CD14-positive monocyte (primary cell): ENCODE measurements at regions not wholly inside any gene's neighbourhood (a gene's known extent, or its start where the extent isn't known, plus 50 kb on each side); places are given as distances from the start of the nearest gene placed in this dataset.
A peak's percentile ranks its signal among the peaks of the same experiment; 100 is the strongest.

Source experiments
- DNase-seq, 3 donors: peaks; one replicate each; pipeline ENCODE4 v3.0.0-alpha.2; 2011 to 2022
- H2AFZ ChIP-seq: 2 replicates; pipeline ENCODE4 v1.6.0; 2012; ENCODE audit warnings: mild to moderate bottlenecking, low read depth, low read length, inconsistent platforms; ENCODE audit not compliant: insufficient read depth, poor library complexity, severe bottlenecking
- H3K27ac ChIP-seq, 2 donors: 1 replicate in 1 of 2; 2 replicates in 1 of 2; pipeline ENCODE4 v1.5.1; 2012 to 2013; ENCODE audit warnings: low read length in 2 of 2, control low read depth in 1 of 2, inconsistent platforms in 1 of 2, low read depth in 1 of 2, mild to moderate bottlenecking in 1 of 2
- H3K27me3 ChIP-seq, 2 donors: one replicate each; pipeline versions ENCODE4 v1.6.0 to v1.6.1; 2011 to 2013; ENCODE audit warnings: low read length in 2 of 2; ENCODE audit not compliant: control insufficient read depth in 2 of 2, insufficient read depth in 2 of 2
- H3K36me3 ChIP-seq, 2 donors: replicated peaks in 1 of 2; 1 replicate in 1 of 2; 2 replicates in 1 of 2; pipeline versions ENCODE4 v1.5.1 to v1.6.1; 2012 to 2013; ENCODE audit warnings: low read length in 2 of 2, control low read depth in 1 of 2, inconsistent platforms in 1 of 2, mild to moderate bottlenecking in 1 of 2; ENCODE audit not compliant: insufficient read depth in 2 of 2, control insufficient read depth in 1 of 2
- H3K4me1 ChIP-seq, 2 donors: 1 replicate in 1 of 2; 2 replicates in 1 of 2; pipeline versions ENCODE4 v1.5.1 to v1.6.1; 2012 to 2013; ENCODE audit warnings: low read length in 2 of 2, control low read depth in 1 of 2, inconsistent platforms in 1 of 2, mild to moderate bottlenecking in 1 of 2, moderate library complexity in 1 of 2; ENCODE audit not compliant: insufficient read depth in 2 of 2, control insufficient read depth in 1 of 2
- H3K4me2 ChIP-seq: replicated peaks from 2 replicates; pipeline ENCODE3; 2012; ENCODE audit warnings: low read length, moderate library complexity, mild to moderate bottlenecking; ENCODE audit not compliant: poor library complexity, severe bottlenecking; ENCODE audit errors: extremely low read depth
- H3K4me3 ChIP-seq, 3 experiments: fragments of 200-600 bp in 1 of 3; sonication (generic) in 1 of 3; replicated peaks in 1 of 3; 1 replicate in 2 of 3; 2 replicates in 1 of 3; pipeline ENCODE4 v1.5.1; 2011 to 2013; ENCODE audit warnings: low read length in 3 of 3, mild to moderate bottlenecking in 3 of 3, control low read depth in 2 of 3, low read depth in 2 of 3, inconsistent platforms in 1 of 3, moderate library complexity in 1 of 3
- H3K79me2 ChIP-seq: 2 replicates; pipeline ENCODE4 v1.6.0; 2012; ENCODE audit warnings: mild to moderate bottlenecking, control low read depth, inconsistent platforms, low read length, moderate library complexity; ENCODE audit not compliant: insufficient read depth
- H3K9ac ChIP-seq: 2 replicates; pipeline ENCODE4 v1.6.0; 2017; ENCODE audit warnings: low read length, mild to moderate bottlenecking; ENCODE audit not compliant: insufficient read depth, poor library complexity, severe bottlenecking
- H3K9me3 ChIP-seq, 2 donors: replicated peaks in 1 of 2; 1 replicate in 1 of 2; 2 replicates in 1 of 2; pipeline versions ENCODE4 v1.5.1 to v1.6.1; 2012 to 2013; ENCODE audit warnings: low read length in 2 of 2, control low read depth in 1 of 2; ENCODE audit not compliant: control insufficient read depth in 1 of 2, insufficient read depth in 1 of 2
- H4K20me1 ChIP-seq: 2 replicates; pipeline ENCODE4 v1.6.0; 2012; ENCODE audit warnings: mild to moderate bottlenecking, low read length, control low read depth, moderate library complexity; ENCODE audit not compliant: insufficient read depth
- H3K27ac Mint-ChIP-seq, 7 donors: one replicate each; pipeline ENCODE4 v1.8.0; 2020; ENCODE audit warnings: mild to moderate bottlenecking in 7 of 7, mixed read lengths in 7 of 7, moderate library complexity in 6 of 7, inconsistent platforms in 2 of 7
- H3K27me3 Mint-ChIP-seq, 3 donors: one replicate each; pipeline ENCODE4 v1.8.0; 2021 to 2022; ENCODE audit warnings: low read depth in 3 of 3, mild to moderate bottlenecking in 3 of 3, mixed read lengths in 3 of 3, moderate library complexity in 3 of 3, inconsistent platforms in 1 of 3
- H3K36me3 Mint-ChIP-seq, 2 donors: one replicate each; pipeline ENCODE4 v1.8.0; 2020; ENCODE audit warnings: mixed read lengths in 2 of 2, inconsistent platforms in 1 of 2, mild to moderate bottlenecking in 1 of 2
- H3K4me1 Mint-ChIP-seq: one replicate; pipeline ENCODE4 v1.8.0; 2020; ENCODE audit warnings: mild to moderate bottlenecking, mixed read lengths
- H3K4me3 Mint-ChIP-seq, 2 donors: one replicate each; pipeline ENCODE4 v1.8.0; 2020; ENCODE audit warnings: mild to moderate bottlenecking in 2 of 2, mixed read lengths in 2 of 2, moderate library complexity in 1 of 2
- H3K9me3 Mint-ChIP-seq, 7 donors: one replicate each; pipeline ENCODE4 v1.8.0; 2020 to 2022; ENCODE audit warnings: mixed read lengths in 7 of 7, mild to moderate bottlenecking in 6 of 7, moderate library complexity in 6 of 7, inconsistent platforms in 2 of 7
- WGBS: methylation state at CpG from one replicate; pipeline ENCODE4 v1.1.5; 2013; ENCODE audit warnings: missing lambda C conversion rate; ENCODE audit not compliant: insufficient coverage; 5-methylcytosine and 5-hydroxymethylcytosine counted together
- intact Hi-C, 2 donors: fragments of 100-400 bp; cut with micrococcal nuclease; formaldehyde crosslinking; loops; one replicate each; pipeline versions ENCODE4 v1.15.0 to v1.15.1; 2023
- TF ChIP-seq, protein P1 (sequence below): fragments of 200-600 bp; IDR thresholded peaks from one replicate; pipeline ENCODE4 v1.8.0; 2022; ENCODE audit warnings: antibody characterized with exemption, mild to moderate bottlenecking

DNA sequence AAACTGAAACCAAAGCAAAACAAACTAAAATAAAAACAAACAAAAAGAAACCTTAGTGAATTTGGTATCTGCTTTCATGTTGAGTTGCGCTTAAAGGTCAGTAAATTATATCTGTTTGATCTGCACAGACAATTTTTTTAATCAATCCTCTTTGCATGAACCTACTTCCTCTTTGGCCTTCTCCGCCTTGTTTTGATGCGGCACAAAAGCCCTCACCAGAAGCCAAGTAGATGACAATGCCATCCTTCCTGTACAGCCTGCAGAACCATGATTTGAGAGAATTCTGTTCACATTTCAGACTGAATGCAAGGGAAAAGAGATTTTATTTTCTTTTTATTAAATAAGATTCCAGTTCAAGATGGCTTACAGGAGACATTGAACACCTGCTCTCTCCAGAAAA lies 473.6 kb upstream of the FTMT start:
- H2AFZ ChIP-seq, result no peak overlapping the region
- WGBS, result 0% methylated on average over 1 of the region's 3 CpGs

DNA sequence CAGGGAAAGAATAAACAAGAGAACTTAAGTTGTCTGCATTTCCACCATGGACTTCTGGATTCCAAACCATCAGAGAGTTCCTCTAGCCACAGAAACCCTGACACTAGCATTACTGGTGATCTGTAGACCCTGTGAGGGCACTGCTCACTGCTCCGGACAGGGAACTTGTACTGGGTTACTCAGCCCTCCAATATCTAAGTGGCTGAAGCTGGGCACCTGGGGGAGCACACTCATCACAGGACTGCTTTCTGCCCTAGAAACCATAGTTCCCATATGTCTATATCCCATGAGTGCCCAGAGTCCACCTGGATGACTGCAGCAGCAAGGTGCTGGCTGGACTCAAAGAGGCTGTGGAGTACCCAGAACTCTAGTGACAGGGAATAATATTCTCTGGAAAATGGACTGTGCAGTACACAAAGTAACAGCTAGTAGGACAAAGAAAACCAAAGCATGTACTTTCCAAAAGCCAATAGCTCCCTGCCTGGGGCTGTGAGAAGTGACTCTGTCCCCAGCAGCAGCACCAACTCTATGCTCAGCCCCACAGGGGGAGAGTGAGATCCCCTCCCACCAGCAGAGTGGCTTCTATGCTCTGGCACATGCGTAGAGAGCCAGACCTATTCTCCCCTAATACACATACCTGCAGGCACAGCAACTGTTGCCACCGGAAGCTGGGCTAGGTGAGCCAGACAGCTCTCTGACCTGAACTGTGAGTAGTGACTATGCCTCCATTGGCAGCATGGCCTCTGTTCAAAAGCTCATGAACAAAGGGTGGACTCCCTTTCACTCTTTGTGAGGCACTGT lies 472.9 kb upstream of the FTMT start:
- Histone ChIP-seq H3K27ac (no peak overlapping the region), H3K9me3 (no peaks in the 10 kb centered on the region), H4K20me1 (no peaks in the 10 kb centered on the region), H3K79me2 (no peaks in the 10 kb centered on the region), H3K36me3 (no peaks in the 10 kb centered on the region), H3K4me1 (no peaks in the 10 kb centered on the region), H3K4me2 (no peak overlapping the region), H2AFZ (no peak overlapping the region), H3K27me3 (no peaks in the 10 kb centered on the region), H3K4me3 (no peak overlapping the region), H3K9ac (no peak overlapping the region)
- WGBS, result 100% methylated on average over 3 of the region's 3 CpGs
- Mint-ChIP-seq H3K9me3 (peaks cover 0 to 7% (median 1%) of the 10 kb centered on the region in 7 donors), H3K27ac (peak overlapping the region in 1 of 7 donors; percentile 40), H3K4me3 (no peak overlapping the region), H3K27me3 (no peaks in the 10 kb centered on the region), H3K36me3 (no peaks in the 10 kb centered on the region), H3K4me1 (no peaks in the 10 kb centered on the region)
- intact Hi-C loops, result no loop called here
- TF ChIP-seq, protein P1, sequence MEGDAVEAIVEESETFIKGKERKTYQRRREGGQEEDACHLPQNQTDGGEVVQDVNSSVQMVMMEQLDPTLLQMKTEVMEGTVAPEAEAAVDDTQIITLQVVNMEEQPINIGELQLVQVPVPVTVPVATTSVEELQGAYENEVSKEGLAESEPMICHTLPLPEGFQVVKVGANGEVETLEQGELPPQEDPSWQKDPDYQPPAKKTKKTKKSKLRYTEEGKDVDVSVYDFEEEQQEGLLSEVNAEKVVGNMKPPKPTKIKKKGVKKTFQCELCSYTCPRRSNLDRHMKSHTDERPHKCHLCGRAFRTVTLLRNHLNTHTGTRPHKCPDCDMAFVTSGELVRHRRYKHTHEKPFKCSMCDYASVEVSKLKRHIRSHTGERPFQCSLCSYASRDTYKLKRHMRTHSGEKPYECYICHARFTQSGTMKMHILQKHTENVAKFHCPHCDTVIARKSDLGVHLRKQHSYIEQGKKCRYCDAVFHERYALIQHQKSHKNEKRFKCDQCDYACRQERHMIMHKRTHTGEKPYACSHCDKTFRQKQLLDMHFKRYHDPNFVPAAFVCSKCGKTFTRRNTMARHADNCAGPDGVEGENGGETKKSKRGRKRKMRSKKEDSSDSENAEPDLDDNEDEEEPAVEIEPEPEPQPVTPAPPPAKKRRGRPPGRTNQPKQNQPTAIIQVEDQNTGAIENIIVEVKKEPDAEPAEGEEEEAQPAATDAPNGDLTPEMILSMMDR, result no peak
- DNase-seq, result no peak

More for the DNA sequence above, 473.6 kb upstream of the FTMT start:
- no peak overlapping the region for H3K27ac Mint-ChIP-seq
- H3K27me3 Mint-ChIP-seq, result no peaks in the 10 kb centered on the region
- Histone ChIP-seq H4K20me1 (no peaks in the 10 kb centered on the region), H3K4me2 (no peak overlapping the region), H3K4me3 (no peak overlapping the region), H3K36me3 (no peaks in the 10 kb centered on the region), H3K27ac (no peak overlapping the region), H3K79me2 (no peaks in the 10 kb centered on the region), H3K9ac (no peak overlapping the region), H3K4me1 (no peaks in the 10 kb centered on the region), H3K27me3 (no peaks in the 10 kb centered on the region), H3K9me3 (no peaks in the 10 kb centered on the region)
- no peaks in the 10 kb centered on the region for H3K4me1 Mint-ChIP-seq
- peaks cover 0 to 7% (median 2%) of the 10 kb centered on the region in 7 donors for H3K9me3 Mint-ChIP-seq
- TF ChIP-seq, protein P1, result no peak
- intact Hi-C loops, result no loop called here
- no peak for DNase-seq
- no peaks in the 10 kb centered on the region for H3K36me3 Mint-ChIP-seq
- no peak overlapping the region for H3K4me3 Mint-ChIP-seq
